ENCODE measurements at regions not wholly inside any gene's neighbourhood (a gene's known extent, or its start where the extent isn't known, plus 50 kb on each side); places are given as distances from the start of the nearest gene placed in this dataset.

DNA sequence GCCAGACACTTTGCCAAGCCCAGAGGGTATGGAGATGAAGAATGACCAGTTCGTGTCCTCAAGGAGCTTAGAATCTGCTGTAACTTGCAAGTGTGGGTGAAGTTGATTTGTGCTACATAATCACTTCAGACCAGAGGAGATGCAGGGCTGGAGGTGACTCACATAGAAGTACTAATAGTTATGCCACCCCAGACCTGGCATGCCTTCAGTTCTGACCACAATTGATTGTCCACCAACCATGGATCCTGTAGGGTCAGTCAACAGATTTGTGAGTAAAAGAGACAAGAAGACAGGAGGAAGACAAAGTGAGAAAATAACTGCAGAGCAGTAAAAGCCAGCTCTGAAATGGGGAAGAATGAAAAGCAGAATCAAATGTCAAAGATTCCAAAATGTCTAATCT is 51.2 kb upstream of the BMPER start:
- no peak for DNase-seq (ENCODE audit: low spot score)

DNA sequence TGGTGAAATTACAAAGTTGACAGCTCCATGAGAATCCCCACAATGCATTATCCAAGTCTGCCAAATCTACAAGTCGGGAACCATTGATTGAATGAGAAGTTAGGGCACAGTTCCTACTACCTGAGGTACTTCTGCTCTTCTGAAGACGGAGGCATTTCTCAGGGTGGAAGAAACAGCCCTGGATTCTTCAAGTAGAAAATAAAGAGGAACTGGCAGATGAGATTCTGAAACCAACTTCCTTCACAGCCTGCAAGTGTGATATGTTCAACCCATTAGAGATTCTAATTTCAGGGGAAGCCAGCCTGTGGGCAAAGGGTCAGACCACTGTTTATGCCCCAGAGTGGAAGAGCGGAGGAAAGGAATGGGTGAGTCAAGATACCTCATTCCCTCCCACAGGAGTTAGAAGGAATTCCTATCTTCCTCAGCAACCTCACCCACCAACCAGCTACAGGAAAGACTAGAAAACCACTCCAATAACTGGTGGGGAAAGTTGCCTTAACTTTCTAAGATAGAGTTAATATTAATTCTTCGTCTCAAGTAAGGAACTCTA is 50.5 kb upstream of the BMPER start:
- no peak for DNase-seq (ENCODE audit: low spot score)
